ENCODE measurements at regions not wholly inside any gene's neighbourhood (a gene's known extent, or its start where the extent isn't known, plus 50 kb on each side); places are given as distances from the start of the nearest gene placed in this dataset.

GRCh38 chr2:120896126-120896525 lies 160.5 kb downstream of the GLI2 start:
- TF ChIP-seq CTCF (IDR thresholded peaks at IDR 0.05; ENCODE audit: poor library complexity) (no peak), EZH2 (IDR thresholded peaks at IDR 0.05; ENCODE audit: borderline replicate concordance) (no peak), EZH2phosphoT487 (IDR thresholded peaks at IDR 0.05; ENCODE audit: low read depth, severe bottlenecking, unreplicated experiment) (no peak)
